Peyer's patch (tissue), 4 donors: ENCODE measurements at regions not wholly inside any gene's neighbourhood (a gene's known extent, or its start where the extent isn't known, plus 50 kb on each side); places are given as distances from the start of the nearest gene placed in this dataset.

Experiments used
- DNase-seq, 3 donors: peaks; one replicate each; pipeline ENCODE4 v3.0.0-alpha.2; 2017 to 2019
- H3K27ac ChIP-seq, 4 donors: fragments of 200-600 bp; sonication (generic); one replicate each; pipeline ENCODE4 v1.5.1; 2016 to 2019
- H3K27me3 ChIP-seq, 2 donors: fragments of 200-600 bp; sonication (generic); one replicate each; pipeline ENCODE4 v1.5.1; 2019
- H3K36me3 ChIP-seq, 3 donors: fragments of 200-600 bp; sonication (generic); one replicate each; pipeline ENCODE4 v1.5.1; 2016 to 2019
- H3K4me1 ChIP-seq, 4 donors: fragments of 200-600 bp; sonication (generic); one replicate each; pipeline ENCODE4 v1.5.1; 2016 to 2019
- H3K4me3 ChIP-seq, 4 donors: fragments of 200-600 bp; sonication (generic); 1 replicate in 3 of 4; 2 replicates in 1 of 4; pipeline ENCODE4 v1.5.1; 2016 to 2019; ENCODE audit warnings: mild to moderate bottlenecking in 1 of 4
- H3K9me3 ChIP-seq, 4 donors: fragments of 200-600 bp; sonication (generic); one replicate each; pipeline ENCODE4 v1.5.1; 2016 to 2019; ENCODE audit warnings: mild to moderate bottlenecking in 1 of 4
- CTCF ChIP-seq, 6 experiments: fragments of 450-650 bp in 4 of 6; fragments of 200-600 bp in 2 of 6; sonication (generic) in 1 of 6; IDR thresholded peaks; one replicate each; pipeline ENCODE4 v1.5.1; 2017 to 2019; ENCODE audit warnings: antibody characterized with exemption in 6 of 6, mild to moderate bottlenecking in 3 of 6, moderate library complexity in 1 of 6
- POLR2A ChIP-seq, 2 donors: fragments of 450-650 bp; IDR thresholded peaks; one replicate each; pipeline ENCODE4 v1.5.1; 2017; ENCODE audit warnings: antibody characterized with exemption in 2 of 2, mild to moderate bottlenecking in 2 of 2, moderate library complexity in 2 of 2

GRCh38 chr2:235352541-235352940 is 141.3 kb upstream of the AGAP1 start:
- no peaks in the 10 kb centered on the region for H3K9me3 ChIP-seq

GRCh38 chr2:235357881-235358280 is 136.0 kb upstream of the AGAP1 start:
- H3K27ac ChIP-seq = no peak overlapping the region
- no peaks in the 10 kb centered on the region for H3K4me1 ChIP-seq
- H3K4me3 ChIP-seq = no peak overlapping the region
- no peaks in the 10 kb centered on the region for H3K36me3 ChIP-seq
- no peak for TF ChIP-seq CTCF (IDR thresholded peaks at IDR 0.05)
- no peak for TF ChIP-seq POLR2A (IDR thresholded peaks at IDR 0.05)
- no peaks in the 10 kb centered on the region for H3K9me3 ChIP-seq
- no peak for DNase-seq
- H3K27me3 ChIP-seq = no peaks in the 10 kb centered on the region

More at GRCh38 chr2:235352541-235352940, 141.3 kb upstream of the AGAP1 start:
- Histone ChIP-seq H3K36me3 (no peaks in the 10 kb centered on the region), H3K27ac (no peak overlapping the region), H3K27me3 (no peaks in the 10 kb centered on the region), H3K4me1 (no peaks in the 10 kb centered on the region), H3K4me3 (no peak overlapping the region)
- DNase-seq = no peak
- TF ChIP-seq POLR2A (IDR thresholded peaks at IDR 0.05) = no peak

GRCh38 chr2:235358981-235359471 is 134.8 kb upstream of the AGAP1 start:
- H3K4me1 ChIP-seq = no peaks in the 10 kb centered on the region
- TF ChIP-seq POLR2A (IDR thresholded peaks at IDR 0.05) (no peak), CTCF (IDR thresholded peaks at IDR 0.05) (no peak)
- H3K9me3 ChIP-seq = no peaks in the 10 kb centered on the region
- no peak overlapping the region for H3K4me3 ChIP-seq
- no peaks in the 10 kb centered on the region for H3K36me3 ChIP-seq
- no peak for DNase-seq
- H3K27me3 ChIP-seq = no peaks in the 10 kb centered on the region
- H3K27ac ChIP-seq = no peak overlapping the region

GRCh38 chr2:235360446-235360845 is 133.4 kb upstream of the AGAP1 start:
- no peaks in the 10 kb centered on the region for H3K4me1 ChIP-seq

GRCh38 chr2:235365743-235366142 is 128.1 kb upstream of the AGAP1 start:
- no peaks in the 10 kb centered on the region for H3K27me3 ChIP-seq
- H3K4me3 ChIP-seq = no peak overlapping the region
- no peak for TF ChIP-seq POLR2A (IDR thresholded peaks at IDR 0.05)
- no peak for TF ChIP-seq CTCF (IDR thresholded peaks at IDR 0.05)
- no peaks in the 10 kb centered on the region for H3K4me1 ChIP-seq
- H3K9me3 ChIP-seq = no peaks in the 10 kb centered on the region
- DNase-seq = no peak
- H3K27ac ChIP-seq = no peak overlapping the region
- no peaks in the 10 kb centered on the region for H3K36me3 ChIP-seq

More at GRCh38 chr2:235360446-235360845, 133.4 kb upstream of the AGAP1 start:
- no peak for DNase-seq
- H3K27ac ChIP-seq = no peak overlapping the region
- no peaks in the 10 kb centered on the region for H3K9me3 ChIP-seq
- no peaks in the 10 kb centered on the region for H3K36me3 ChIP-seq
- TF ChIP-seq POLR2A (IDR thresholded peaks at IDR 0.05) (no peak), CTCF (IDR thresholded peaks at IDR 0.05) (no peak)
- no peaks in the 10 kb centered on the region for H3K27me3 ChIP-seq
- no peak overlapping the region for H3K4me3 ChIP-seq

- DNase-seq = no peak
- Histone ChIP-seq H3K4me1 (no peaks in the 10 kb centered on the region), H3K9me3 (no peaks in the 10 kb centered on the region), H3K4me3 (no peak overlapping the region), H3K36me3 (no peaks in the 10 kb centered on the region), H3K27ac (no peak overlapping the region), H3K27me3 (no peaks in the 10 kb centered on the region)
- TF ChIP-seq CTCF (IDR thresholded peaks at IDR 0.05) = no peak
- TF ChIP-seq POLR2A (IDR thresholded peaks at IDR 0.05) = no peak
These were observed 127.5 kb upstream of the AGAP1 start for GRCh38 chr2:235366390-235366789.
